ENCODE measurements at regions not wholly inside any gene's neighbourhood (a gene's known extent, or its start where the extent isn't known, plus 50 kb on each side); places are given as distances from the start of the nearest gene placed in this dataset.
"Not testable (repeated sequence)": the region's sequence is repeated elsewhere in the genome, so short reads cannot be mapped to it uniquely, and the experiment has no call there.

- DNase-seq, result peak; percentile 46
Measured at GRCh38 chr1:96865731-96866685, 144.4 kb downstream of the PTBP2 start.

GRCh38 chr1:96872757-96873156 is 151.2 kb downstream of the PTBP2 start:
- DNase-seq, result no peak

DNA sequence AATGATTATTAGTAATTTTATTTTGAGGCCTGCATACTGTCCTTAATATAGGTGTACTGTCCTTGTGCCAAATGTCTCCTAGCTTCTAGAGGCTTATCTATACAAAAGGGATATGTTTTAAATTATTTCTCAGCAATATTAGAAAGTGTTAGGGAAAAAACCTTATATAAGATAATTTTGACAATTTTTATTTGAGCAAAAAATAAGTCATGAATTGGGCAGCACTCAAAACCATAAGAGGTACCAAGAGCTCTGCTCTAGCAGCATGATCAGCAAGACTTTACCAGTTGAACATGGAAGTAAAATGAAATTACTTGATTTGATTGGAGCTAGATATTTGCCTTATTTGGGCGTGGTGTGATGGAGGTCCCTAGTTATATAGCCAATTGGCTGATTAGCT is 157.1 kb downstream of the PTBP2 start:
- no peak for DNase-seq

DNA sequence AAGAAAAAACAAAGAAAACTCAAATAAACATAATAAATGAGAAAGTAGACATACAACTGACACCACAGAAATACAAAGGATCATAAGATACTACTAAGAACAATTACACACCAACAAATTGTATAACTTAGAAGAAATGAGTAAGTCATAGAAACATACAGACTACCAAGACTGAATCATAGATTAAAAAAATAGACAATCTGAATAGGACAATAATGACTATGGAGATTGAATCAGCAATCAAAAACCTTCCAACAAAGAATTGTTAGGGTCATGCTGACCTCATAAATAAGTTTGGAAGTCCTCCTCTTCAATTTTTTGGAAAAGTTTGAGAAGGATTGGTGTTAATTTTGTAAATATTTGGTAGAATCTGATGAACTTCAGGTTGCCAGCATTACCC is 159.0 kb downstream of the PTBP2 start:
- DNase-seq, result no peak

- no peak for DNase-seq
Measured at GRCh38 chr1:96882096-96882495, 160.5 kb downstream of the PTBP2 start.

DNA sequence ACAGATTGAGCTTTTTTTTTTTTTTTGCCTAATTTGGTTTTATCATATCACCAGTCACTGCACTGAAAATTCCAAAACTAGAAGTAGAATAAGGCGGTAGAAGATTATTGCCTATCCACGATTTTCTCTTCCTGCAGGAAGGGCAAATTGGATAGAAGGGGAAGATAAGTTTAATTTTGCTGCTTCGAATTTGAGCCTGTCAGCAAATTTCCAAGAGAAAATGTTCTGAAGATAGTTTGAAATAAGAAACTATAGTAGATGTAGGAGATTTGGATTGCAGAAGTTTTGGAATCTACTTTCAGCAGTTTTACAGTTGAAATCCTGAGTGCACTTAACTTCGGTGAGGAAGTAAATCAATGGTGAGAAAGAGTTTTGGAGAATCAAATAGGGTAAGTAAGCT is 164.9 kb downstream of the PTBP2 start:
- no peak for DNase-seq

DNA sequence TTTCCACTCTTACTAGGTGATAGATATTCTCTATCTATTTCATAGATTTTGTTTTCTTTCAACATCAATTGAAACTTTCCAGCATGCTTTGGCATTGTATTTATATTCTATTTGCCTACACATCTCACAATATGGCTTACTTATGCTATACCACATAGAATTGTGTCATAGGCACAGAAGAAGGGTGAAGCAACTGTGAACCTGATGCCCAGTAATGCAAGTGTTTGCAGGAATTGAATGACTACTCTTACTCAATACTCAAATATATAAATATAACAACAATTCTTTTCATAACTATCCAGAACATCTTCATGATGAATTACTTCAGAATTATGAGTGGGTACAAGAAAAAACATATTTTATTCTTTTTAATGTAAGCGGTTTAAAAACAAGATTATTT is 165.9 kb downstream of the PTBP2 start:
- DNase-seq, result no peak

- no peak for DNase-seq
Measured at GRCh38 chr1:96901783-96902363, 180.3 kb downstream of the PTBP2 start.

DNA sequence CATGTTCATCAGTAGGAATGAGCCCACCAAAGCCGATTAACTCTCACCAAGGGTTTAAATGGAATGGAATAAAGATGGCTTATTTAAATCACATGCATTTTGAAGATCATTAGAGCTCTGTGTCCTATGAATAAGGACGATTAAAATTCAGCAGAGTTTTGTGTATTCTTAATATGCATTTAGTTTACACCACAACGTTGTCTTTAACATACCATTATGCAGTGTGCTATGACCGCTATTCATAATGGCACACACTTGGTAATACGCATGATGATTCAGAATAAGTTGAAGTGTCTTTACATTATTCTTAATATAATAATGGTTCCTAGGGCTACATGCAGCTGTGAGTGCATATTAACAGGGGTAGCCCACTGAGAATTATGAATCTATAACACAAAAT is 190.7 kb downstream of the PTBP2 start:
- no peak for DNase-seq

- DNase-seq, result not testable (repeated sequence)
Measured at GRCh38 chr1:96915701-96916100, 194.1 kb downstream of the PTBP2 start.

GRCh38 chr1:96918406-96918805 is 196.8 kb downstream of the PTBP2 start:
- DNase-seq, result no peak

DNA sequence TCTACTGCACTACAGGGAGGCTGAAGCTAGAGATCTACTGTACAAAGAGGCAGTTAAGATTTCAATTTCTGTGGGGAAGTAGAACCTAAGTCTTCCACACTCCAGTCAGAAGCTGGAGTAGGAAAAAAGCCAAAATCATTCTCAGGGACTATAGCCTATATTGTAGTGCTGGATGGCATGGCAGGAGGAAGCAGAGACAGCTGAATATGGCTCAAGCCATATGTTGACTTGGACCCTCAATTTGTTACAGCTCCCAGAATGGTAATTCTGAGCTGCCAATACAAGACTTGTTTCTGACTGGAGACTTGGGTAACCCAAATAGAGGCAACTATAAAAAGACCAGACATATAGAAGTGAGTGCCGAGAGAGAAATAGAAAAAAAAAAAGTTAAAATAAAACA is 200.6 kb downstream of the PTBP2 start:
- no peak for DNase-seq

DNA sequence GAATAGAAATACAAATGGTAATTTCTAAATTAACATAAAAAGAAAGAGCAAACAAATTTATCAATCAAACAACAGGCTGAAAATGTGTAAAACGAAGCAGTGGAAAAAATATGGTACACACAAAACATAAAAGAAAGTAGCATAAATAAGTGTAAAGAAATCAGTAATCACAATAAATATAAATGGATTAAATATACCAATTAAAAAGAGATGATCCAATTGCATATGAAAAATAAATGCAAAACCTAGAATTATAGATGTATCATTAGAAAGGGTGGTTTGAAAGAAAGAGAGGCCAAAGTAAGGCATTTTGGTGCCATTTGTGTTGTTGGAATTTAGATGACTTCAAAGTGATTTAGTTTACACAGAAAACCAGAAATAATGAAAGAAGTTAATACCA is 202.2 kb downstream of the PTBP2 start:
- no peak for DNase-seq

GRCh38 chr1:96926176-96926575 is 204.6 kb downstream of the PTBP2 start:
- DNase-seq, result no peak

- no peak for DNase-seq
Measured at GRCh38 chr1:96927125-96927524, 205.5 kb downstream of the PTBP2 start.

- no peak for DNase-seq
Measured at GRCh38 chr1:96931136-96931535, 209.6 kb downstream of the PTBP2 start.

- DNase-seq, result no peak
Measured at GRCh38 chr1:96934282-96934681, 212.7 kb downstream of the PTBP2 start.

DNA sequence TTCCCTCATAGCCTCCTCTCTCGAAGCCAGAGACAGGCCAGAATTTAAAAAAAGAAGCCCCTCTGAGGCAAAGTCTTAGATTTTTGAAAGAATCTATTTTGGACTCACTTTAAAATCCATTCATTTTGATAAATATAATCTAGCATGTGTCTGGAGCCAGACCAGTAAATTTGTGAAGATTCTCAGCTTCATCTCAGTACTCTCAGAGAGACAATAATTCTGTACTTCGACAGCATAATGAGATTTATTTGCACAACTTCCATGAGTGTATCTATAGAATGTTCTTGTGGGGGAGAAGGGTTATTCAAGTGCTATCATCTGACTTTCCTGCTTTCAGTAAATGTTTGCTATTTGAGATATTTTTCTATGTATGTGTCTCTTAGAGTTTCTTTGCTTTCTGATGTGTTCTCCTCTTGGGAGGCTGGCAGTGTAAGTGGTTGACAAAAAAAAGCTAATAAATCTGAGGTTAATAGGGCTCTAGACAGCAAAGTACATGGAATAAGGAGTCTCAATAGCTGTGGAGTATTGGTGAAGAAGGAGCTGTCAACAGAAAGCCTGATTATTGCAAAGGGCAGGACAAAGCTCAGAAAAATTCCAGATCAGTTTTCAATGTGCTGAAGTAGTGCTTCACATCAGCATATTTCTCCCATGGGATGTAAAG is 223.0 kb downstream of the PTBP2 start:
- no peak for DNase-seq

DNA sequence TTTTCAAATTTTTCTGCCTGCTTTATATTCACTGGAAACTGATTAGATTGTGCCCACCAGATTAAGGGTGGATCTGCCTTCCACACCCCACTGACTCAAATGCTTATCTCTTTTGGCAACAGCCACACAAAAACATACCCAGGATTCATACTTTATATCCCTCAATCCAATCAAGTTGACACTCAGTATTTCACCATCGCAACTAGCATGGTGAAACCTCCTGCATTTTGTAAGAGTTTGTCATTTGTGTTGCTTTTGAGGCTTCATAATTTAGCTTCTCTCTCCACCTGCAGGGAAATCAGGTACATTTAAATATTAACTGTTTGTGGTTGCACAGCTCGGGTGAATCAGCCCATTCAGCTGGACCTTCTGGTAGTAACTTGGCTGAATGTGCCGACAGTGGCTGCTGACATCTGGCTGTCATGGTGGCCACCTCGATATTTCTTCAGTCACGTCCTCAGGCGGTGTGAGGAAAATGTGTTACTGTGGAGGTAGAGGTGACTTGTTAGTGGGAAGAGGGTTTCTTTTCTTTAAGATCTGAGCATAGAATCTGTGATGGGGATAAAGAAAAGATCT is 224.0 kb downstream of the PTBP2 start:
- no peak for DNase-seq

DNA sequence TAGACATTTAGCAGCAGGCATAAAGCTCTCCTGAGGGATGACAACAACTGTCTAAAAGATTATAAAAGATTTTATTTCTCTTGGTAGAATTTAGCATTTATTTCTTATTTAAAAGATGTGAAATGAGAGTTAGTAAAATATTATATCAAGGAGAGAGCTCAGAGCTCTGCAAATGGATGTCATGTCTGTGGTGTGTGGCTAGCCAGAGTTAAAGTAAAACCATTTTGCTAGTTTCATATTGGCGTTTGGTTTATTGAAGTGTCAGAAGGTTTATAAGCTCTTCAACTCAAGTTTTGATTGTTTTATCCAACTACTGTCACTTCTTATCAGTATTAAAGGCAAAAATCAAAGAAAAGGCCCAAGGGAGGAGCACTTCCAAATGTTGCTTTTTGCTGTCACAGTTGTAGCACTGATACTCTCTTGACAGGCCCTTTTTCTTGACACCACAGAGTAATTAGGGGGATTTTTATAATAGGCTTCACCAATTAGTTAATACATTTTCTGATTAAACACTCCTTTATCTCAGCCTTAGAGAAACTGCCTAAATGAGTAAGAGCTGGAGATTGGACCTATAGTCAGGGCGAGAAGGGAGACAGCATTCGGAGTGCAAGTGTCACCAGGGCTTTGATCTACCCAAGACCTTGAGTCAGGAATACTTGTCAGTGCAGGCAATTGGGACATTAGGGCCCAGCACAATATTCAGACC is 233.9 kb downstream of the PTBP2 start:
- DNase-seq, result no peak

DNA sequence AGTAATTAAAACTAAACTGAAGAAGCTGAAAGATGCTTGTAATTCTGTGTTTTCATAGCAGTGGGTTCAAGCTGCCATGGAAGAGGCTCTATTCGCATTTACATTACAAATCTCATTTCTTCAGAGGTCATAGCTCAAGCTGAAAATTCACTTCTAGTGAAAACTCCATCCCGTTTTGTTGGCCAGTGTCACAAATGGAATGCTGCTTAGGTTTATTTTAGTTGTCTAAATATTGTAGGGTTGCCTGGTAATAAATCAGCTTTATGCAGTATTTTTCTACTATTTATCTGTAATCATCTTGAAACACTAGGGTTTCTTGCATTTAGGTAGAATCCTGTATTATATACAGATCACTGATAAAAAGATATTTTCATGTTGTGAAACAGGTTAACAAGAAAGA is 240.6 kb downstream of the PTBP2 start:
- DNase-seq, result no peak

DNA sequence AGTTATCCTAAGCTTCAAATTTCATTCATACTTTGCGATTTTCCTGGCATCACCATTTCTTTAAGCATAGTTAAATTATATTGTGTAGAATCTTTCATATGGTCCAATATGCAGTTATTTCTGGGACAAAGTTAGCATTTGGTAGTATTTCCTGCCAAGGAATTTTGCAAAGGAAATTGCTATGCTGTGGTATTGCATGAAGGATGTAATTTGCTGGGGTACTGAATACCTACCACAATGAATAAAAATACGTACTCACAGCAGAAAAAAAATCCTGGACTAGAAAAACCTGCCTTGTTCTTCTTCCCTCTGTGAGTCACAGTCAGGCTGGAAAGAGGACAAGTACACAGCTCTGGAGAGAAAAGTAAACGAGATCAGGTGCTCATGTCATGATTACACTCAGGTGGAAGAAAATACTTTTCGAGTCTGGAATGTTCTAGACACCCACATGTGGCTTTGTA is 241.2 kb downstream of the PTBP2 start:
- DNase-seq, result no peak

Data from left kidney (tissue), 1 donor.